Iris pigment epithelial cell (primary cell): ENCODE measurements at regions not wholly inside any gene's neighbourhood (a gene's known extent, or its start where the extent isn't known, plus 50 kb on each side); places are given as distances from the start of the nearest gene placed in this dataset.
A peak's percentile ranks its signal among the peaks of the same experiment; 100 is the strongest.
"Not testable (repeated sequence)": the region's sequence is repeated elsewhere in the genome, so short reads cannot be mapped to it uniquely, and the experiment has no call there.

ENCODE experiments used
- DNase-seq: peaks from one replicate; pipeline ENCODE4 v3.0.0-alpha.2; 2011; ENCODE audit warnings: low read depth

DNA sequence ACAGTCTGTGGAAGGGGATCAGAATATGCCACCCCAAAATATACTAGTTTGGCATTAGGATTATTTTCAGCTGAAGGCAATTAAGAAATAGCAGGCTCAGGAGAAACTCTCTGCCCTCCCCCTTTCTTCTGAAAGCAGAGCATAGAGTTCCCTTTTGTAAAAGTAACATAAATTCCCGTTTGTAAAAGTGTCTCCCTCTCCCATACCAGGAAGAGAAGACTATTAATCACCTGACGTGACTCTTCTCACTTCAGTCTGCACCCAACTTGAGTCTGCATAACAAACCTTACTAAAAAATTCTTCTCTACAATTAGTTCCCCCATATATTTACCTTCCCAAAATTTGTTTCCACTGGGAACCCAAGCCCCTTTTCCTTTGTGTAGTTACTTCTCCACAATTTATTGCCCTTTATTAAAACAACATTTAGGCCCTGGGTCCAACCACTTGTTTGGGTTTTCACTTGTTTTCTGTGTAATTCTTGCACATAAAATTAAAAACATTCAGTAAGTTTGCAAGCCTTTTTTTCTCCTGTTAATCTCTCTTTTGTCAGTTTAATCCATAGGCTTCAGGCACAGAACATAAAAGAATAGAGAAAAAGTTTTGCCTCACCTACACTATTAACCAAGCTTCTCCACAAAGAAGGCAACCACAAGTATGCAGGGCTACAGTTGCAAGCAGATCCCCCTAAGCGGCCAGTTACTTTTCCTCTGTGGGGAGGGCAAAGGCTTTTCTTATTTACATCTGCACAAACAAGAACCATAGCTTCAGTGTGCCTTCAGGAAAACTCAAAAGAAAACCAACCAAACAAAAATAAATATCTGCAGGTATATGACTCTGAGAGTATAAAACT is 73.8 kb upstream of the EPCAM start:
- DNase-seq = no peak

DNA sequence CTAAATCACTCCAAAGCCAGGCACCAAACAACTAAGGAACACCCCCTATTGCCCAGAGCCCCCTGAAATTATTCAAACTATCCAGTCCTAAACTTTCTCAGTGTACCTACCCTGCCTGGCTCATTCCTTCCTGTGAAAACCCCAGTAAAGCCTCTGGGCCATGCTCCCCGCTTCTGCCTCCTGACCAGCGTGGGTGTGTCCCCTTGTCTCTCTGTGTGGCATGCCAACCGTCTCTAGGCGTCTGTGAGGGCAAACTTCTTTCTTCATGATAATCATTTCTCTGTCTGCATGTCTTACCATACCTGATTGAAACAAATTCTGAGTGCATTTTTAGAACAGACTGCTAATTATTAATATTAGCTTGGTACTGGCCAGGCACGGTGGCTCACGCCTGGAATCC is 75.1 kb upstream of the EPCAM start:
- DNase-seq = no peak

DNA sequence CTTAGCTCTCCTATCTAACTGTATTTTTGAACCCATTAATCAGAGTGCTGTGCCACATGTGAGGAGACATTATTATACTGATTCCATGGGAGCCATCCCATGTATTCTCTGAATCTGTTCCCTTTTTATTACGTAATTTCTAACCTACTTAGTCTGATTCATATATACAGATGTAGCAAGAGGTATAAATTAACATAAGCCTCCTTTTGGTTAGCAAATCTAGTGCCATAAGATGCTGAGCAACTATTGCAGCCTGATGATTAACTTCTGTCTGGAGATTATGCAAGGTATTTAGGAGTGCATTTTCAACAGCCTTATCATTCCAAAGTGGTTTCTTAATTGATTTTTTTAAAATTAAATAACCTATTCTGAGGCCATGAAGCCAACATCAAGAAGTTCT is 80.2 kb upstream of the EPCAM start:
- DNase-seq = peak; percentile 95

DNA sequence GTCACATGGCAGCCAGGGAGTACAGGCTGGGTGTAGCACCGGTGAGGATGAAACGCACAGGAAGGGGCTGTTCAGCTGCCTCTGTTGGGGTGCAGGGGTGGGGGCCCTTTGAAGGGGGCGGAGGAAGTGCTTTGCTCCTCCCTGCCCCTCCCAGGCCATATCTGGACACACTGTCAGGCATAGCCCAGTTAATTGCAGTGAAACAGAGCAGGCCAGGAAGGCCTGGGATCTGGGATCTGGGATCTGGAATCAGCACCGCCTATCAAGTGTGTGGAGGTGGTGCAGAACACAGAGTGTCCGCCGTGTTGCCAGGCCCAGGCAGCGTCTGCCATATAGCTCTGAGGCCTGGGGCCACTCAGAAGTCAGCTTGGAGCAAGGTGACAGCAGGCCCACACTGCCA is 85.5 kb upstream of the EPCAM start:
- no peak for DNase-seq

DNA sequence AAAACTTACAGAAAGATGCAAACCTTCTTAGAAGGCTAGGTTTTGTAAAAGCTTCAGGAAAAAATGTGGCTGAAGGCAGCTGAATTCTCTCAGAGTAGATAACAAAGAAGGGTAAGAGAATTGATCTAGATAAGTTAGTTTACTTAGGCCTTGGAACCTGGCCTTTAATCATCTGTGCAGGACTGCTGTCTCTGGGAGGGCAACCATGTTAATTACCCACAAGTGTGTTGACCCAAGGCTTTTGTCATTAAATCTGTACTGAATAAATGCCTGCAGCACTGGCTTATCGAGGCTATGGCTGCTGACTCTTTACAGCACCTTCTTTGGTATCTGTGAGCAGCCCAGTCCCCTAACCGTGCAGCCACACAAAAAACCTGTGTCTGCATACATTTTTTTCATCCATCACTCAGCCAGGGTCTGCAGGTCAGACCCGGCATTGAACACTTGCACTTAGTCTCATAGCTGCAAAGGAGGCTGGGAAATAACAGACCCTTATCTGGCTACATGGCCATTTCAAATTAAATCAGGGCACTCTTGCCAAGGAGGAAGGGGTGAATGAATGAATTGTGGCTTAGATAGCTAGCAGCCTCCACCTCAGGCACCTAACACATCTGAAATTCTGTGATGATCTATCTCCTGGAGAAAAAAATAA is 86.4 kb upstream of the EPCAM start:
- DNase-seq = no peak

DNA sequence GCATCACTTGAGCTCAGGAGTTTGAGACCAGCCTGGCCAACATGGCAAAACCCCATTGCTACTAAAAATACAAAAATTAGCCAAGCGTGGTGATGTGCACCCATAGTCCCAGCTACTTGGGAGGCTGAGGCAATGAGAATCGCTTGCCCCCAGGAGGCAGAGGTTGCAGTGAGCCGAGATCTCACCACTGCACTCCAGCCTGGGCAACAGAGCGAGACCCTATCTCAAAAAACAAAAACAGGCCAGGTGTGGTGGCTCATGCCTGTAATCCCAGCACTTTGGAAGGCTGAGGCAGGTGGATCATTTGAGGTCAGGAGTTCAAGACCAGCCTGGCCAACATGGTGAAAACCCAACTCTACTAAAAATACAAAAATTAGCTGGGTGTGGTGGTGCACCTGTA is 89.6 kb upstream of the EPCAM start:
- DNase-seq = not testable (repeated sequence)

DNA sequence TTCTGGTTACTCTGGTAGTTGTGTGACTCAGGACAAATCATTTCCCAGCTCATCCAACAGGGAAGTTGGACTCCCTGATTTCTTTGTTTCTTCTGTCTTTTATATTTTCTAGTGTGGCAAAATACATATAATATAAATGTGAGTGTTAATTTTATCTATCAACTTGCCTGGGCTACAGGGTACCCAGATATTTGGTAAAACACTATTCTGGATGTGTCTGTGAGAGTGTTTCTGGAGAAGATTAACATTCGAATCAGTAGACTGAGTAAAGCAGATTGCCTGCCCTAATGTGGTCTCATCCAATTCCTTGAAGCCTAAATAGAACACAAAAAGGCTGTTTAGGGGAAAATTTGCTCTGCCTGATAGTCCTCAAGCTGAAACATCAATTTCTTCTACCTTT is 91.1 kb upstream of the EPCAM start:
- no peak for DNase-seq

DNA sequence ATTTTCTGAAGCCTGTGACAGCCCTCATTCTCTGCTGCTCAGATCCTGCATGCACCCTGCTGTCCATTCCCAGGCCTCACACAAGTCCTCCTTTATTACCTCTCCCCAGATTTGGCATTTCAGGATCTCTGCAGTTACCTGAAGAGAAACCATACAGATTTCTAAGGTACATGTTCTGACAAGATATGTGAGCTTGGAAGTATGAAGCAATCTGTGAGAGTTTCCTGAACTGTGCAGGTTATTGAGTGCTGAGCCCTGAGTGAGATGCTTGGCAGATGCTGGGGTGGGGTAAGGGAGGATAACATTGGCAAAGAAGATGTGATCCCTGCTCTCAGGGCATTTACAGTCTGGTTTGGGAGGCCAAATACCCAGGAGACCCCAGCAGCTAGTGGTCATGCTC is 91.9 kb upstream of the EPCAM start:
- no peak for DNase-seq

DNA sequence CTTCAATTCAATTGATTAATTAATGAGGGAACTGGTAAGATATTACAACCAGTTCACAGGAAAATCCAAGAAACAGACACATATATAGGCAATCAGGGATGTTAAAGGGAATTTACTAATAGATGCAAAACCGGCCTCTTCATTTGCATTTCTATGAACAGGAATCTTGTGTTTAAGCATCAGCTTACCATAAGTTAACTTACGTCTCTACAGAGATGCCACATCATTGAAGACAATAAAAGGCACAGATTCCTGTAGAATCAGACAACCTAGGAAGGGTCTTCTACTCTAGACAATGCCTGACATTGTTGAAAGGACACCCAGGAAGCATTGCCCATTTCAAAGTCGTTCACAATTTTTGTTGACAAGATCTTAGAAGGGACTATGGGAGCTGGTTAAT is 93.0 kb upstream of the EPCAM start:
- DNase-seq = no peak

DNA sequence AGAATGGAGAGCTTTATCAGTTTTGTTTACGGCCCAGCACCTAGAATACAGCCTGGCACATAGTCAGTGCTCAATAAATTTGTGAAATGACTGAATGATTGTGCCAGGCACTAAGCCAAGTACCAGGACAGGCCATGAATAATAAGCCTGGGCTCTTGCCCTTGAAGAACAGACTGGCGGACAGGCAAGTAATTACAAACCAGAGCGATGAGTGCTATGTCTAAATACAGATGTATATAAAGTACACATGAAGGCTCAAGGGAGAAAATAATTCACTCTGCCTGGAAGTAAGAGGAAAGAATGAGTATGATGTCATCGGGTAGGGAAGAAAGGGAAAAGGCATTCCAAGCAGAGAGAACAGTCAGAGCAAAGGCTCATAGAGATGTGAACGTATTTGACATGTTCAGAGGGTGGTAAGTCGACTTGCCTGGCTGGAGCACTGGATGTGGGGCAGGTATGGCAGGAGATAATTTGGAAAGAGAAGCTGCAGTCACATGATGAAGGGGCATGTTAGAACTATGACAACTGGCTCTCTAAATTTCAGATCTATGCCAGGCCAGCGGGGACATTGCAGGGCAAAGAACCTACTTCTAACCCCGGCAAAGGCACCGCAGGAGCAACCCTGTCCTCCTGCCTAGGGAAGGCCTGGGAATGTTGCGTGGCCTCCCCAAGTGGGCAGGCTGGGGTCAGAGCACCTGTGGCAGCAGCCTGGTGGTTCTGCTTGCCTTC is 94.9 kb upstream of the EPCAM start:
- DNase-seq = peak; percentile 59

DNA sequence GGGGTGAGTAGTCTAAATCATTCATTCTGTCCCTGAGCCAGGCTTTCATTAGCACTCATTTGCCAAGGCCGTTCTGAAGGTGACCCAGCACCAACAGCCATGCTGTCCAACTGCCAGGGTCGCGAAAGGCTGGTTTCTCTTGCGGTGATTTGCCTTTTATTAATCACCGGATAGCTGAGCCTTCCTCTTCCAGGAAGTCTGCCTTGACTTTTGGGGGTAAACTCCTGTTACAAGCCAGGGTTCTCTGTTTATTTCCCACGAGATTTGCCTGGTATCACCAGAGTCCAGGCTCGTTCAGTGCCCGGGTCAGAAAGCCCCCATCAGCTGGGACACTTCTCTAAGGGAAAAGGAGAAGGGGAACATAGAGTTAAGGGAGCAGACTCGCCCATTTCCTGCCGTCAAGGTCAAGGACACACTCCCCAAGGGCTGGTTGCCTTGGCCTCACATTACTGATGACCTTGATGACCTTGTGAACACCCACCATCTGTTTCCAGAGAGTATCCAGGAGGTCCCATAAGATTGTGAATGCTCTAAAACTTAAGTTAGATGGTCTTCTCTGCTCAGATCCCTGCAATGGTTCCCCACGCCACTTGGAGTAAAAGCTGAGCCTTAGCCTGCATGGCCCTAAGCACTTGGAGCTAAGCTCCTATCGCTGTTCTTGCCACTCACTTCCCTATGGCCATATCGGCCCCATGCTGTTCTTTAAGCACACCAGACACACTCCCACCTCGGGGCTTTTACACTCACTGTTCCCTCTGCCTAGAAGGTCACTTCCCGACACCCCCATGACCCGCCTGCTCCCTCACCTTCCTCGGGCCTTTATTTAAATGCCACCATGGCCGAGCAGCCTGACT is 96.0 kb upstream of the EPCAM start:
- no peak for DNase-seq

DNA sequence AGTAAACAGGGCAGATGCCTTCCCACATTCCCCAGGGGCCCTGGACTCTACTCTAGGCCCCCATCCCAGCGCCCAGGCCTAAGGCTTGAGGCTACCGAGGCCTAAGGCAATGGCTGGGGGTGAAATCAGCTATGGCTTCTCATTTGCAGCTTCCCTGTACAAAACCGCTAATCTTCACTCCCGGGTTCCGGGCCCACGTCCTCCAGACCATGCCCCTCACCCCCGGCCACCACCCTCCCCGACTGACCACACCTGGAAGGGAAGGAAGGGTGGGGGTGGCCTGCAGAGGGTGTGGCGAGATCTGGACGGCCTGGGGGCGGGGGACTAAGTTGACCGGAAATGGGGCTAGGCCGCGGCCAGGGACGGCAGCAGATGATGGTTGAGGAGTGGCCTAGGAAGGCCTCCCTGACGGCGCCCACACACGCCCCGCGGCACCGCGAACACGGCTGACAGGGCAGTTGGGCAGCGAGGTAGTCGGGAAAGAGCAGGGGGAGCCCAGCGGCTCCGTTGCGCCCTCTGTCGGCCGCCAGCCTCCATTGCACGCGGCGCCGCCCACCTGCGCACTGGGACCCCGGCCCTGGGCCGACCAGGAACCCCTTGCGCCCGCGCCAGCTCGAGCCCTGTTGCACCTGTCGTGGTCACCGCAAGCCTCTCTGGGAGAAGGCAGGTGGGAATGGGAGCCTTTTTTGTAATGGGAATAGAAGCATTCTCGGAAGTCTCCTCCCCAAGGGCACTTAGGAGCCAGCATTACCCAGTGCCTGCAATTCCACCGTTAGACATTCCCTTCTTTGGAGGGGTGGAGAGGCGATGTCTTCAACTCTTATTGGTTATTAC is 95.9 kb upstream of the CALM2 start:
- DNase-seq = peak; percentile 51

DNA sequence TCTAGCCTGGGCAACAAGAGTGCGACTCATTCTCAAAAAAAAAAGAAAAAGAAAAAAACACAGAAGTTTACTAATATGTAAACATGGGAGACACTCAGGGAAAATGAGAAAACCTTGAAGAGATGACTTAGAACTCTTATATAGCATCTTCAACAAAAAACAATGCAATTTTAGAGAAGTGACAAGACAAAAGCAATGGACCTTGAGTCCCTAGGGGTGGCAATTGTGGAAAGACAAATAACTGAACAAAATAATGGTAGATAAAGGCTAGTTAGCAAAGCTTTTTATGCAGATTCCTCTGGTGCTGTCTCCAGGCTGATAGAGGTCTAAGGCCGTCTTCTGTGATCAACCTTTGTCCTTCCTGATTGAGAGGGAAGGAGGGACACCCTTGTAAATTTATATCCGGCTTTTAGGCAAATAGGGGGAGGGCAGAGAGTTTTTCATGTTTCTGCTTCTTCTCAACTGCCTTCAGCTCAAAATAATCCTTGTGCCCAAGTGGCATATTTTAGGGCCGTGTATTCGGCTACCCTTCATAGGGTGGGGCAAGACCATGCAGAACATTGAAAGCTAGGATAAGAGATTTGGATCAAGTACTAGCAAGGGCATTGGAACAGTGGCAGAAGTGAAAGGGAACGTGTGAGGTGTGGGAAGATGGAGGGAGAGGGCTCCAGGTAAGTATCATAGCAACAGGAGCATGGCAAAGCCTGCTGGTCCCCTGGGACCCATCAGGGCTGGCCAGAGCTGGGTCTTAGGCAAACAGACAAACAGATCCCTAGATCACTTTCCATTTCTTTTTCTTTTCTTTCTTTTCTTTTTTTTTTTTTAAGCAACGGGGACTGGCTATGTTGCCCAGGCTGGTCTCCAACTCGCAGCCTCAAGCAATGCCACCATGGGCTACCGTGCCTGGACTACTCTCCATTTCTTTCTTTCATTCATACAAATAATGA is 95.0 kb upstream of the CALM2 start:
- no peak for DNase-seq

DNA sequence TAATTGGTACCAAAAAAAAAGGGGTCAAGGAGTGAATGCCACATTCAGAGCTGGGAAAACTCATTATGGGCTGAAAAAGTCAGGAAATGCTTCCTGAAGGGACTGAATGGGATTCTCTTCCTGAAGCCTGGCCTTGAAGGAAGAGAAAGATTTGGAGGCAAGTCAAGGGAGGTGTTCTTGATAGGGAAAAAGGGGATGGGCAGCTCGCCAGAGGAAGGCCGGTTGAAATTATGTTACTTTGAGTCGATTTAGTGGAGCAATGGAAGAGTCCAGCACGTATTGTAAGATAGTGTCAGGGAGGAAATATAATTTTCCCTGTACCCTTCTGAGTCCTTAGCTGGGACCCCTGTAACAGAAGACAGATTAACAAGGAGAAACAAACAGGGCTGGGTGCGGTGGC is 94.1 kb upstream of the CALM2 start:
- no peak for DNase-seq

DNA sequence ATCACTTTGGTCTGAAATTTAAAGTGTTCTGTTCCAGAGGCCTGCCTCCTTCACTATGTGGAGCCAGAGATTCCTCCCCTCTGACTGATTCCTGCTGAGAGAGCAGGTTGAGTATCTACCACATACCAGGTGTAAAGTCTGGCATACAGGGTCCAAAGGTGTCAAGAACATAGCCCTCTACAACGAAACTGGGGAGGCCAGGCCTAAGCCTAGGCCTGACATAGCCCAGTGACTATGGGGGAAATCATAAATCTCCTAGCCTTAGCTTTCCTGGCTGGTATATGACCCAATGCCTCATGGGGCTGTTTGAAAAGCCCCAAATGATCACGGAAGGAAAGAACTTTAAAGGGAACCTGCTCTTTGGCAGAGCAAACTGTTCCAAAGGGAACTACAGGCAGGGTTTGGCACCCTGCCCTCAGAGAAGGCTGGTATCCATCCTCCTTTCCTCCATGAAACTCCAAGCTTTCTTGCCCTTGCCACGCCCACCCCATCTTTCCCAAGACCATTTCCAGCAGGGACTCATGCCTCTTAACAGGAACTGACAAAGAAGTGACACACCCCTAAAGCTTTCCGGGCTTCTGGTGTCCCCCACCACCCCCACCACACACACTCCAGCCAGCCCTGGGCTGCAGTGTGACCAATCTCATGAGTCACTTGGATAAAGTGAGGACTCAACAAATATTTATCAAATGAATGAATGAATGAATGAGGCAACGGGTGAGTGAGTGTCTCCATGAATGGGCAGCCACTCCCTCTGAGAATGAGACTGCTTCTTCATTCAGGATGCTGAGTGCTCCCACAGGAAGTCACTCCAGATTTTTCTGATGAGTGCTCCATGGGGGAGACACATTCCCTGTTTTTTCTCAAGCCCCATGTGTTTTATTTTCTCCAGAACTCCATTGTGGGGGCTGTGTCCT is 93.3 kb upstream of the CALM2 start:
- peak; percentile 94 for DNase-seq

DNA sequence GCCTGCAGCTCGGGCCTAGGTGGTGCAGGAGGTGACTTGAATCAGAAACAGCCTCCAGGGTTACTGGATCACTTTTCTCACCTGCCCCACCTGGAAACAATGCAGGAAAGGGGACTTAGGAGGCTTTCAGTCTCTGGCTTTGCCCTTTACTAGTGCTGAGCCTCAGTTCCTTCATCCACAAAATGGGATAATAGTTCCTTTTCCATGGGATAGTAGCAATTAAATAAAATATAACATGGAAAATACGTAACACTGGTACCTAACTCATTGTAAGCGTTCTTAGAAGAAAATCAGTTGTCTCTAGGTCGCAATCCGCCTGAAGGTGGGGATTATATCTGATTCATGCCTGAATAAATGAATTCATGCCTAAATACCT is 91.4 kb upstream of the CALM2 start:
- DNase-seq = no peak

DNA sequence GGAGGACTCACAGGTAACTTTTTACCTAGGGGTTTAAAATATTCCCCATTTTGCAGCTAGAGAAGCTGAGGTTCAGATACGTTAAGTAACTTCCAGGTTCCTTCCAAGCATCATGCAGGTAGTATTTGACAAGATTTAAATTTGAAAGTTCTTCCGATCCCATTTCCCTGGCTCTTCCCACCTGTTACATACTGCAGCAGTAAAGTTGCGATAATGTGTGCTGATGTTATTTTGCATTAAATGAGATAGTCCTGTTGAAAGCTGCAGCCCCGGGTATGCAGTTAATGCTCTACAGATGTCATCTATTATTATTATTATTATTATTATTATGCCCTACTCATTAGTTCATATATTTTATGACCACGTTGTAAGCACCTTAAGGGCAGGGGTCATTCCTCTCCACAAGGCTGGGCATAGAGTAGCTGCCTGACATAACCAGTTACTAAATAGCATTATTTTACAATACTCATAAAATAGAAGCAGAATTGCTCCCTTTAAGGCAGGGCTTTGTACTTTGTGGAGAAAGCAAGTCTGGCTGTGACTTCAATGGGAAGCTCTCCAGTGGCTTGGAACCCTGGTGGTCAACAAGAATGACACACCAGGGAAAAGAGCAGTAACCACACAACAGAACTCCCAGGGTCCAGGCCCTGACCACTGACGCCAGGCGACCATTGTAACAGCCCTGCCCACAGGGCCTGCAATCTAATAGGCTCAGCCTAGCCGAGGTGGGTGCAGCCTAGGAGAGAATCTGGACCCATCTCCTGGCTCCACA is 90.8 kb upstream of the CALM2 start:
- DNase-seq = no peak

DNA sequence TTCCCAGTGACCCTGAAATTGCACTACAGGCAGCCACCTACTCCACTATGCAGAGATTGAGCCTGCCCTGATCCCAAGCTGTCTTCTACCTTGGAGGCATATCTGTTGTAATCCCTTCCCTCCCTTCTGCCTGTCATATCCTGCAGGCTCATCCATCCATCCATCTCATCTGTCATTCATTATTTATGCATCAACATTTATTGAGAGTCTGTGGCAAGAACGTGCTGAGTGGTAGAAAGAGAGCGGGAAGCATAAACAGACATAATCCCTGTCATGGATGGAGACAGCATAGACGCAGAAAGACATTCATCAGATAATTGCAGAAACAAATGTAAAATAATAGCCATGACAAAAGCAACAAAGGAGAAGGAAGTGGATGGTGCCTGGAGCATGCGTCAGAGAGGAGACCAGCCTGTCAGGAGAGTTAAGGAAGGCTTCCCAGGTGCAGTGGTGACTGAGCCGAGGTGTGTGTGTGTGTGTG is 89.5 kb upstream of the CALM2 start:
- no peak for DNase-seq
